ENCODE measurements at regions not wholly inside any gene's neighbourhood (a gene's known extent, or its start where the extent isn't known, plus 50 kb on each side); places are given as distances from the start of the nearest gene placed in this dataset.

DNA sequence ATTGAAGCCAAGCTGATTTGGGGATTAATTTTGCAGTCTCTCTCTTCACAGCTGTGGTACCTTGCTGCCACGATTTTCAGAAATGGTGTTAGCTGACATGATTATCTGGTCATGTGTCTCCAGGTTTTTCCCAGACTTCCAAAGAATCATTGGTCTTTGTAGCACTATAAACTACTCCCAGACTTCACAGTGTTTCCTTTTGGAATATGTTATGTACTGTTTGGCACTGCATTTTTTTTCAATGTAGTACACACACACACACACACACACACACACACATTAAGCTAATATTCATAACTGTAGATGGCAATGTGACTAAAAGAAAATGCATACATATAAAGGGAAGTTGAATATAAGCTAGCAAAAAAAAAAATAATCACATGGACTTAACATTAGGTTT lies 856.6 kb upstream of the SPRY2 start:
- no peak overlapping the region for H3K27ac Mint-ChIP-seq
- H3K4me1 ChIP-seq (ENCODE audit: control insufficient read depth in 2 of 2, insufficient read depth in 2 of 2, low read length in 2 of 2) = no peaks in the 10 kb centered on the region
- H3K79me2 ChIP-seq (ENCODE audit: control insufficient read depth, insufficient read depth, low read length) = no peaks in the 10 kb centered on the region
- ChIA-PET CTCF (no interaction called here), POLR2A (no interaction called here)
- no peak overlapping the region for H3K9ac ChIP-seq (ENCODE audit: low read length)
- H3K4me1 Mint-ChIP-seq = no peaks in the 10 kb centered on the region
- H3K4me3 ChIP-seq (ENCODE audit: control extremely low read depth in 1 of 5, extremely low read depth in 1 of 5, insufficient read depth in 1 of 5, low read depth in 2 of 5, low read length in 4 of 5) = no peak overlapping the region
- DNase-seq = no peak
- H3K36me3 ChIP-seq (replicated peaks in 1 of 2; ENCODE audit: control extremely low read depth in 1 of 2, control insufficient read depth in 1 of 2, extremely low read depth in 1 of 2, insufficient read depth in 2 of 2, low read length in 1 of 2) = no peaks in the 10 kb centered on the region
- no peak for TF ChIP-seq EZH2 (IDR thresholded peaks at IDR 0.05; ENCODE audit: borderline replicate concordance, insufficient read depth, low read depth, low read length, poor library complexity, severe bottlenecking)
- TF ChIP-seq, protein P1, sequence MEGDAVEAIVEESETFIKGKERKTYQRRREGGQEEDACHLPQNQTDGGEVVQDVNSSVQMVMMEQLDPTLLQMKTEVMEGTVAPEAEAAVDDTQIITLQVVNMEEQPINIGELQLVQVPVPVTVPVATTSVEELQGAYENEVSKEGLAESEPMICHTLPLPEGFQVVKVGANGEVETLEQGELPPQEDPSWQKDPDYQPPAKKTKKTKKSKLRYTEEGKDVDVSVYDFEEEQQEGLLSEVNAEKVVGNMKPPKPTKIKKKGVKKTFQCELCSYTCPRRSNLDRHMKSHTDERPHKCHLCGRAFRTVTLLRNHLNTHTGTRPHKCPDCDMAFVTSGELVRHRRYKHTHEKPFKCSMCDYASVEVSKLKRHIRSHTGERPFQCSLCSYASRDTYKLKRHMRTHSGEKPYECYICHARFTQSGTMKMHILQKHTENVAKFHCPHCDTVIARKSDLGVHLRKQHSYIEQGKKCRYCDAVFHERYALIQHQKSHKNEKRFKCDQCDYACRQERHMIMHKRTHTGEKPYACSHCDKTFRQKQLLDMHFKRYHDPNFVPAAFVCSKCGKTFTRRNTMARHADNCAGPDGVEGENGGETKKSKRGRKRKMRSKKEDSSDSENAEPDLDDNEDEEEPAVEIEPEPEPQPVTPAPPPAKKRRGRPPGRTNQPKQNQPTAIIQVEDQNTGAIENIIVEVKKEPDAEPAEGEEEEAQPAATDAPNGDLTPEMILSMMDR (IDR thresholded peaks at IDR 0.05) = no peak
- no CpG with 5 or more reads among the region's 1 CpG for WGBS (ENCODE audit: insufficient coverage)
- H3K27me3 Mint-ChIP-seq = no peaks in the 10 kb centered on the region
- no peak overlapping the region for H3K4me2 ChIP-seq (replicated peaks; ENCODE audit: low read depth, low read length, poor library complexity, severe bottlenecking)
- H3K27ac ChIP-seq (ENCODE audit: low read length in 2 of 2) = no peak overlapping the region
- no peak overlapping the region for H3K4me3 Mint-ChIP-seq
- intact Hi-C loops (cut with micrococcal nuclease) = no loop called here
- no peaks in the 10 kb centered on the region for H4K20me1 ChIP-seq (ENCODE audit: control insufficient read depth, insufficient read depth, low read length, poor library complexity, severe bottlenecking)
- H2AFZ ChIP-seq (ENCODE audit: insufficient read depth, low read depth, low read length, poor library complexity, severe bottlenecking) = no peak overlapping the region
- peaks cover 2% of the 10 kb centered on the region for H3K9me3 Mint-ChIP-seq (ENCODE audit: insufficient read depth)
- H3K27me3 ChIP-seq (replicated peaks in 1 of 4; ENCODE audit: control extremely low read depth in 1 of 4, control insufficient read depth in 3 of 4, insufficient read depth in 4 of 4, low read length in 3 of 4) = no peaks in the 10 kb centered on the region
- peaks cover 0 to 4% (median 0%) of the 10 kb centered on the region in 3 donors for H3K9me3 ChIP-seq (ENCODE audit: control extremely low read depth in 1 of 3, control insufficient read depth in 2 of 3, insufficient read depth in 1 of 3, low read length in 2 of 3)
- no peak for ATAC-seq (ENCODE audit: low read depth)

DNA sequence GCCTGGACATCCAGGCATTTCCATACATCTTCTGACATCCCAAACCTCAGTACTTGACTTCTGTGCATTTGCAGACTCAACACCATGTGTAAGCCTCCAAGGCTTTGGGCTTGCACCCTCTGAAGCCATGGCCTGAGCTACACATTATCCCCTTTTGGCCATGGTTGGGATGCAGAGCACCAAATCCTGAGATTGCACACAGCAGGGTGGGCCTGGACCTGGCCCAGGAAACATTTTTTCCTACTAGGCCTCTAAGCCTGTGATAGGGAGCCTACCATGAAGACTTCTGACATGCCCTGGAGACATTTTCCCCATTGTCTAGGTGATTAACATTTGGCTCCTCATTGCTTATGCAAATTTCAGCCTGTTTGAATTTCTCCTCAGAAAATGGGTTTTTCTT lies 853.4 kb upstream of the SPRY2 start:
- no peak overlapping the region for H3K27ac ChIP-seq (ENCODE audit: low read length in 2 of 2)
- no peaks in the 10 kb centered on the region for H3K4me1 ChIP-seq (ENCODE audit: control insufficient read depth in 2 of 2, insufficient read depth in 2 of 2, low read length in 2 of 2)
- no peaks in the 10 kb centered on the region for H4K20me1 ChIP-seq (ENCODE audit: control insufficient read depth, insufficient read depth, low read length, poor library complexity, severe bottlenecking)
- H3K9ac ChIP-seq (ENCODE audit: low read length) = no peak overlapping the region
- H2AFZ ChIP-seq (ENCODE audit: insufficient read depth, low read depth, low read length, poor library complexity, severe bottlenecking) = no peak overlapping the region
- no peaks in the 10 kb centered on the region for H3K27me3 ChIP-seq (replicated peaks in 1 of 4; ENCODE audit: control extremely low read depth in 1 of 4, control insufficient read depth in 3 of 4, insufficient read depth in 4 of 4, low read length in 3 of 4)
- TF ChIP-seq, protein P1 (IDR thresholded peaks at IDR 0.05) = no peak
- no peak for TF ChIP-seq EZH2 (IDR thresholded peaks at IDR 0.05; ENCODE audit: borderline replicate concordance, insufficient read depth, low read depth, low read length, poor library complexity, severe bottlenecking)
- Mint-ChIP-seq H3K9me3 (ENCODE audit: insufficient read depth) (peaks cover 5% of the 10 kb centered on the region), H3K4me1 (no peaks in the 10 kb centered on the region), H3K27ac (no peak overlapping the region), H3K4me3 (no peak overlapping the region), H3K27me3 (no peaks in the 10 kb centered on the region)
- intact Hi-C loops (cut with micrococcal nuclease) = no loop called here
- no peak overlapping the region for H3K4me2 ChIP-seq (replicated peaks; ENCODE audit: low read depth, low read length, poor library complexity, severe bottlenecking)
- ChIA-PET POLR2A (no interaction called here), CTCF (no interaction called here)
- no peak for DNase-seq
- H3K79me2 ChIP-seq (ENCODE audit: control insufficient read depth, insufficient read depth, low read length) = no peaks in the 10 kb centered on the region
- H3K9me3 ChIP-seq (ENCODE audit: control extremely low read depth in 1 of 3, control insufficient read depth in 2 of 3, insufficient read depth in 1 of 3, low read length in 2 of 3) = peaks cover 0 to 4% (median 0%) of the 10 kb centered on the region in 3 donors
- H3K4me3 ChIP-seq (ENCODE audit: control extremely low read depth in 1 of 5, extremely low read depth in 1 of 5, insufficient read depth in 1 of 5, low read depth in 2 of 5, low read length in 4 of 5) = no peak overlapping the region
- no peaks in the 10 kb centered on the region for H3K36me3 ChIP-seq (replicated peaks in 1 of 2; ENCODE audit: control extremely low read depth in 1 of 2, control insufficient read depth in 1 of 2, extremely low read depth in 1 of 2, insufficient read depth in 2 of 2, low read length in 1 of 2)
- ATAC-seq (ENCODE audit: low read depth) = no peak
